Tibial nerve (tissue), 4 donors: ENCODE measurements at regions not wholly inside any gene's neighbourhood (a gene's known extent, or its start where the extent isn't known, plus 50 kb on each side); places are given as distances from the start of the nearest gene placed in this dataset.

Experiments
- EP300 ChIP-seq, 2 donors: sonication (generic); formaldehyde crosslinking; IDR thresholded peaks; one replicate each; pipeline ENCODE4 v1.6.1; 2017; ENCODE audit warnings: antibody characterized with exemption in 2 of 2, mild to moderate bottlenecking in 1 of 2
- POLR2A ChIP-seq, 2 donors: fragments of 450-650 bp; IDR thresholded peaks; one replicate each; pipeline ENCODE4 v1.6.1; 2017; ENCODE audit warnings: antibody characterized with exemption in 2 of 2, mild to moderate bottlenecking in 2 of 2, moderate library complexity in 2 of 2
- TF ChIP-seq, protein P1 (sequence below), 5 experiments: fragments of 200-600 bp in 3 of 5; fragments of 450-650 bp in 2 of 5; sonication (generic) in 3 of 5; IDR thresholded peaks; one replicate each; pipeline ENCODE4 v1.5.1; 2016 to 2019; ENCODE audit warnings: antibody characterized with exemption in 5 of 5, mild to moderate bottlenecking in 3 of 5, moderate library complexity in 2 of 5

DNA sequence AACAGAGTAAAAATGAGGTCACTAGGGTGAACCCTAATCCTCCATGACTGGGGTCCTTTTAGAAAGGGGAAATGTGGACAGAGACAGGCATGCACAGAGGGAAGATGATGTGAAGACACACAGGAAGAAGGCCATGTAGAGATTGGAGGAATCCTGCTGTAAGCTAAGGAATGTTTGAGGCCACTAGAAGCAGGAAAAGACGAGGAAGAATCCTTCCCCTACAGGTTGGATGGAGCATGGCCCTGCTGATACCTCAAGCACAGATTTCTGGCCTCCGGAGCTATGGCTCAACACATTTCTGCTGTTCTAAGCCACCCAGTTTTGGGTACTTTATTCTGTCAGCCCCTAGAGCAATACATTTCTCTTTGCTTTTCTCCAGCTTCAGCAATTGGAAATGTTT lies 486.9 kb downstream of the MIAT start:
- TF ChIP-seq, protein P1, sequence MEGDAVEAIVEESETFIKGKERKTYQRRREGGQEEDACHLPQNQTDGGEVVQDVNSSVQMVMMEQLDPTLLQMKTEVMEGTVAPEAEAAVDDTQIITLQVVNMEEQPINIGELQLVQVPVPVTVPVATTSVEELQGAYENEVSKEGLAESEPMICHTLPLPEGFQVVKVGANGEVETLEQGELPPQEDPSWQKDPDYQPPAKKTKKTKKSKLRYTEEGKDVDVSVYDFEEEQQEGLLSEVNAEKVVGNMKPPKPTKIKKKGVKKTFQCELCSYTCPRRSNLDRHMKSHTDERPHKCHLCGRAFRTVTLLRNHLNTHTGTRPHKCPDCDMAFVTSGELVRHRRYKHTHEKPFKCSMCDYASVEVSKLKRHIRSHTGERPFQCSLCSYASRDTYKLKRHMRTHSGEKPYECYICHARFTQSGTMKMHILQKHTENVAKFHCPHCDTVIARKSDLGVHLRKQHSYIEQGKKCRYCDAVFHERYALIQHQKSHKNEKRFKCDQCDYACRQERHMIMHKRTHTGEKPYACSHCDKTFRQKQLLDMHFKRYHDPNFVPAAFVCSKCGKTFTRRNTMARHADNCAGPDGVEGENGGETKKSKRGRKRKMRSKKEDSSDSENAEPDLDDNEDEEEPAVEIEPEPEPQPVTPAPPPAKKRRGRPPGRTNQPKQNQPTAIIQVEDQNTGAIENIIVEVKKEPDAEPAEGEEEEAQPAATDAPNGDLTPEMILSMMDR (IDR thresholded peaks at IDR 0.05): no peak
- TF ChIP-seq POLR2A (IDR thresholded peaks at IDR 0.05): no peak
- TF ChIP-seq EP300 (IDR thresholded peaks at IDR 0.05): no peak
